GM23338 (cell line): ENCODE measurements at regions not wholly inside any gene's neighbourhood (a gene's known extent, or its start where the extent isn't known, plus 50 kb on each side); places are given as distances from the start of the nearest gene placed in this dataset.
"Not testable (repeated sequence)": the region's sequence is repeated elsewhere in the genome, so short reads cannot be mapped to it uniquely, and the experiment has no call there.

Source experiments
- ATAC-seq: fragments of 200-7000 bp; cut with Tn5 transposase; 3 replicates; pipeline ENCODE4 v1.9.1; 2020
- DNase-seq: peaks from one replicate; pipeline ENCODE4 v3.0.0-alpha.2; 2015; ENCODE audit warnings: low spot score
- H2AFZ ChIP-seq: fragments of 200-600 bp; sonication (generic); 2 replicates; pipeline ENCODE4 v1.8.0; 2016; ENCODE audit warnings: antibody characterized with exemption, mild to moderate bottlenecking, moderate library complexity
- H3F3A ChIP-seq: fragments of 200-600 bp; sonication (generic); replicated peaks from 2 replicates; pipeline ENCODE4 v1.8.0; 2017; ENCODE audit warnings: antibody characterized with exemption, mixed run types, low read depth
- H3K27ac ChIP-seq: fragments of 200-600 bp; sonication (generic); 2 replicates; pipeline ENCODE4 v1.6.1; 2016; ENCODE audit warnings: low read depth
- H3K27me3 ChIP-seq: fragments of 200-600 bp; sonication (generic); 2 replicates; pipeline ENCODE4 v1.8.0; 2016; ENCODE audit warnings: mild to moderate bottlenecking, mixed run types, moderate library complexity; ENCODE audit not compliant: insufficient read depth
- H3K36me3 ChIP-seq: fragments of 200-600 bp; sonication (generic); 2 replicates; pipeline ENCODE4 v1.8.0; 2016; ENCODE audit warnings: mild to moderate bottlenecking; ENCODE audit not compliant: insufficient read depth
- H3K4me1 ChIP-seq: fragments of 200-600 bp; sonication (generic); 2 replicates; pipeline ENCODE4 v1.8.0; 2016; ENCODE audit warnings: mild to moderate bottlenecking, moderate library complexity; ENCODE audit not compliant: insufficient read depth
- H3K4me2 ChIP-seq: fragments of 200-600 bp; sonication (generic); 2 replicates; pipeline ENCODE4 v1.7.1; 2017; ENCODE audit warnings: mixed run types
- H3K4me3 ChIP-seq: fragments of 200-600 bp; sonication (generic); 2 replicates; pipeline ENCODE4 v1.6.1; 2016; ENCODE audit warnings: mixed run types
- H3K79me2 ChIP-seq: fragments of 200-600 bp; sonication (generic); replicated peaks from 2 replicates; pipeline ENCODE4 v1.8.0; 2017; ENCODE audit warnings: mild to moderate bottlenecking; ENCODE audit not compliant: insufficient read depth
- H3K9me2 ChIP-seq: fragments of 200-600 bp; sonication (generic); 2 replicates; pipeline ENCODE4 v1.8.0; 2017; ENCODE audit not compliant: insufficient read depth
- H4K20me1 ChIP-seq: fragments of 200-600 bp; sonication (generic); replicated peaks from 2 replicates; pipeline ENCODE4 v1.8.0; 2017; ENCODE audit warnings: mild to moderate bottlenecking; ENCODE audit not compliant: insufficient read depth
- H3K27ac Mint-ChIP-seq: 2 replicates; pipeline ENCODE4 v1.8.0; 2020; ENCODE audit warnings: inconsistent platforms, mild to moderate bottlenecking, moderate library complexity, mixed read lengths
- H3K27me3 Mint-ChIP-seq: 3 replicates; pipeline ENCODE4 v1.8.0; 2022; ENCODE audit warnings: low read depth, mild to moderate bottlenecking, moderate library complexity, mixed read lengths, inconsistent platforms; ENCODE audit not compliant: insufficient read depth, poor library complexity
- H3K36me3 Mint-ChIP-seq: 3 replicates; pipeline ENCODE4 v1.8.0; 2021; ENCODE audit warnings: low read depth, mild to moderate bottlenecking, inconsistent platforms, moderate library complexity, mixed read lengths
- H3K4me1 Mint-ChIP-seq: 3 replicates; pipeline ENCODE4 v1.8.0; 2020; ENCODE audit warnings: mild to moderate bottlenecking, inconsistent platforms, mixed read lengths
- H3K4me3 Mint-ChIP-seq: 3 replicates; pipeline ENCODE4 v1.8.0; 2021; ENCODE audit warnings: moderate library complexity, mild to moderate bottlenecking, inconsistent platforms, mixed read lengths
- H3K9me3 Mint-ChIP-seq: 3 replicates; pipeline ENCODE4 v1.8.0; 2020; ENCODE audit warnings: moderate library complexity, mild to moderate bottlenecking, inconsistent platforms, mixed read lengths
- EZH2phosphoT487 ChIP-seq: fragments of 200-600 bp; sonication (generic); IDR thresholded peaks from one replicate; pipeline ENCODE4 v1.8.1; 2018; ENCODE audit warnings: antibody characterized with exemption; ENCODE audit not compliant: unreplicated experiment
- JUNB ChIP-seq: IDR thresholded peaks from one replicate; pipeline ENCODE4 v1.6.1; 2016; ENCODE audit warnings: antibody characterized with exemption; ENCODE audit not compliant: unreplicated experiment
- NANOG ChIP-seq: IDR thresholded peaks from 2 replicates; pipeline ENCODE4 v1.6.1; 2016; ENCODE audit warnings: antibody characterized with exemption, borderline replicate concordance
- POLR2AphosphoS5 ChIP-seq: IDR thresholded peaks from 2 replicates; pipeline ENCODE4 v1.6.1; 2016; ENCODE audit warnings: antibody characterized with exemption, low read depth
- ZNF114 ChIP-seq: fragments of 250-450 bp; sonication (Bioruptor Pico); IDR thresholded peaks from 2 replicates; pipeline ENCODE4 v1.5.0; 2020; ENCODE audit warnings: mild to moderate bottlenecking, moderate library complexity
- ZNF331 ChIP-seq: fragments of 250-450 bp; sonication (Bioruptor Pico); IDR thresholded peaks from 2 replicates; pipeline ENCODE4 v1.5.0; 2020; ENCODE audit warnings: low read depth, mild to moderate bottlenecking, moderate library complexity
- TF ChIP-seq, protein P1 (sequence below): fragments of 250-450 bp; sonication (Bioruptor Pico); IDR thresholded peaks from 2 replicates; pipeline ENCODE4 v1.5.0; 2020; ENCODE audit warnings: mild to moderate bottlenecking, moderate library complexity
- TF ChIP-seq, protein P2 (sequence below): IDR thresholded peaks from 2 replicates; pipeline ENCODE4 v1.6.1; 2016; ENCODE audit warnings: antibody characterized with exemption
- TF ChIP-seq, protein P3 (sequence below): IDR thresholded peaks from one replicate; pipeline ENCODE4 v1.6.1; 2018; ENCODE audit warnings: antibody characterized with exemption; ENCODE audit not compliant: unreplicated experiment

DNA sequence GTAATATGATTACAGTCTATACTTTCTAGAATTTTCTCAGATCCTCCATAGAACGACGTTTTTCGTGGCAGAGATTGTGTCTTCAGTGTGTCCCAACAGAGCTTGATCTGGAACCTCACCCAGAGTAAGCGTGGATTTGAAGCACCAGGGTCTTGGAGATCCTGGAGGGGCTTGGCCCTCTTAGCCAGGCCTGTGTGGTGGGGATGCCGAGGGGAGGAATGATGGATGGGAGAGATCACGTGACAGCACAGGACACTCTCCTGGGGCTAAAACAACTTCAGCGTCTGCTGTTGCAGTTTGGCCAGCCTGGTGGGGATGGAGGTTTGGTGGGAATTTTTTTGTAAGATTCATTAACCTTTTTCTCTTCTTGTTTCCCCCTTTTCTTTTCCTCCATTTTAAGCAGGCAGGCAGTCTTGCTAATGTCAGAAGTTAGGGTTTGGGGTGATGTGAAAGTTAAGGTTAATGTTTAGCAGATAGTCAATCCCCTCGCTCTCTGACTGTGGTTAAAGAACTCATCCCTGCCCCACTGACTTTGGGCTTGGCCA lies 100.7 kb upstream of the SULF2 start (continued):
- TF ChIP-seq, protein P1, sequence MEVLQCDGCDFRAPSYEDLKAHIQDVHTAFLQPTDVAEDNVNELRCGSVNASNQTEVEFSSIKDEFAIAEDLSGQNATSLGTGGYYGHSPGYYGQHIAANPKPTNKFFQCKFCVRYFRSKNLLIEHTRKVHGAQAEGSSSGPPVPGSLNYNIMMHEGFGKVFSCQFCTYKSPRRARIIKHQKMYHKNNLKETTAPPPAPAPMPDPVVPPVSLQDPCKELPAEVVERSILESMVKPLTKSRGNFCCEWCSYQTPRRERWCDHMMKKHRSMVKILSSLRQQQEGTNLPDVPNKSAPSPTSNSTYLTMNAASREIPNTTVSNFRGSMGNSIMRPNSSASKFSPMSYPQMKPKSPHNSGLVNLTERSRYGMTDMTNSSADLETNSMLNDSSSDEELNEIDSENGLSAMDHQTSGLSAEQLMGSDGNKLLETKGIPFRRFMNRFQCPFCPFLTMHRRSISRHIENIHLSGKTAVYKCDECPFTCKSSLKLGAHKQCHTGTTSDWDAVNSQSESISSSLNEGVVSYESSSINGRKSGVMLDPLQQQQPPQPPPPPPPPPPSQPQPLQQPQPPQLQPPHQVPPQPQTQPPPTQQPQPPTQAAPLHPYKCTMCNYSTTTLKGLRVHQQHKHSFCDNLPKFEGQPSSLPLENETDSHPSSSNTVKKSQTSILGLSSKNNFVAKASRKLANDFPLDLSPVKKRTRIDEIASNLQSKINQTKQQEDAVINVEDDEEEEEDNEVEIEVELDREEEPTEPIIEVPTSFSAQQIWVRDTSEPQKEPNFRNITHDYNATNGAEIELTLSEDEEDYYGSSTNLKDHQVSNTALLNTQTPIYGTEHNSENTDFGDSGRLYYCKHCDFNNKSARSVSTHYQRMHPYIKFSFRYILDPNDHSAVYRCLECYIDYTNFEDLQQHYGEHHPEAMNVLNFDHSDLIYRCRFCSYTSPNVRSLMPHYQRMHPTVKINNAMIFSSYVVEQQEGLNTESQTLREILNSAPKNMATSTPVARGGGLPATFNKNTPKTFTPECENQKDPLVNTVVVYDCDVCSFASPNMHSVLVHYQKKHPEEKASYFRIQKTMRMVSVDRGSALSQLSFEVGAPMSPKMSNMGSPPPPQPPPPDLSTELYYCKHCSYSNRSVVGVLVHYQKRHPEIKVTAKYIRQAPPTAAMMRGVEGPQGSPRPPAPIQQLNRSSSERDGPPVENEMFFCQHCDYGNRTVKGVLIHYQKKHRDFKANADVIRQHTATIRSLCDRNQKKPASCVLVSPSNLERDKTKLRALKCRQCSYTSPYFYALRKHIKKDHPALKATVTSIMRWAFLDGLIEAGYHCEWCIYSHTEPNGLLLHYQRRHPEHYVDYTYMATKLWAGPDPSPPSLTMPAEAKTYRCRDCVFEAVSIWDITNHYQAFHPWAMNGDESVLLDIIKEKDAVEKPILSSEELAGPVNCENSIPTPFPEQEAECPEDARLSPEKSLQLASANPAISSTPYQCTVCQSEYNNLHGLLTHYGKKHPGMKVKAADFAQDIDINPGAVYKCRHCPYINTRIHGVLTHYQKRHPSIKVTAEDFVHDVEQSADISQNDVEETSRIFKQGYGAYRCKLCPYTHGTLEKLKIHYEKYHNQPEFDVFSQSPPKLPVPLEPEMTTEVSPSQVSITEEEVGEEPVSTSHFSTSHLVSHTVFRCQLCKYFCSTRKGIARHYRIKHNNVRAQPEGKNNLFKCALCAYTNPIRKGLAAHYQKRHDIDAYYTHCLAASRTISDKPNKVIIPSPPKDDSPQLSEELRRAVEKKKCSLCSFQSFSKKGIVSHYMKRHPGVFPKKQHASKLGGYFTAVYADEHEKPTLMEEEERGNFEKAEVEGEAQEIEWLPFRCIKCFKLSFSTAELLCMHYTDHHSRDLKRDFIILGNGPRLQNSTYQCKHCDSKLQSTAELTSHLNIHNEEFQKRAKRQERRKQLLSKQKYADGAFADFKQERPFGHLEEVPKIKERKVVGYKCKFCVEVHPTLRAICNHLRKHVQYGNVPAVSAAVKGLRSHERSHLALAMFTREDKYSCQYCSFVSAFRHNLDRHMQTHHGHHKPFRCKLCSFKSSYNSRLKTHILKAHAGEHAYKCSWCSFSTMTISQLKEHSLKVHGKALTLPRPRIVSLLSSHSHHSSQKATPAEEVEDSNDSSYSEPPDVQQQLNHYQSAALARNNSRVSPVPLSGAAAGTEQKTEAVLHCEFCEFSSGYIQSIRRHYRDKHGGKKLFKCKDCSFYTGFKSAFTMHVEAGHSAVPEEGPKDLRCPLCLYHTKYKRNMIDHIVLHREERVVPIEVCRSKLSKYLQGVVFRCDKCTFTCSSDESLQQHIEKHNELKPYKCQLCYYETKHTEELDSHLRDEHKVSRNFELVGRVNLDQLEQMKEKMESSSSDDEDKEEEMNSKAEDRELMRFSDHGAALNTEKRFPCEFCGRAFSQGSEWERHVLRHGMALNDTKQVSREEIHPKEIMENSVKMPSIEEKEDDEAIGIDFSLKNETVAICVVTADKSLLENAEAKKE = no peak
- TF ChIP-seq, protein P2, sequence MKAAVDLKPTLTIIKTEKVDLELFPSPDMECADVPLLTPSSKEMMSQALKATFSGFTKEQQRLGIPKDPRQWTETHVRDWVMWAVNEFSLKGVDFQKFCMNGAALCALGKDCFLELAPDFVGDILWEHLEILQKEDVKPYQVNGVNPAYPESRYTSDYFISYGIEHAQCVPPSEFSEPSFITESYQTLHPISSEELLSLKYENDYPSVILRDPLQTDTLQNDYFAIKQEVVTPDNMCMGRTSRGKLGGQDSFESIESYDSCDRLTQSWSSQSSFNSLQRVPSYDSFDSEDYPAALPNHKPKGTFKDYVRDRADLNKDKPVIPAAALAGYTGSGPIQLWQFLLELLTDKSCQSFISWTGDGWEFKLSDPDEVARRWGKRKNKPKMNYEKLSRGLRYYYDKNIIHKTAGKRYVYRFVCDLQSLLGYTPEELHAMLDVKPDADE = no peak
- TF ChIP-seq ZNF331 (CRISPR knock-in tag) (no peak), EZH2phosphoT487 (no peak), ZNF114 (CRISPR knock-in tag) (no peak), JUNB (no peak), NANOG (no peak), POLR2AphosphoS5 (no peak)
- TF ChIP-seq, protein P3, sequence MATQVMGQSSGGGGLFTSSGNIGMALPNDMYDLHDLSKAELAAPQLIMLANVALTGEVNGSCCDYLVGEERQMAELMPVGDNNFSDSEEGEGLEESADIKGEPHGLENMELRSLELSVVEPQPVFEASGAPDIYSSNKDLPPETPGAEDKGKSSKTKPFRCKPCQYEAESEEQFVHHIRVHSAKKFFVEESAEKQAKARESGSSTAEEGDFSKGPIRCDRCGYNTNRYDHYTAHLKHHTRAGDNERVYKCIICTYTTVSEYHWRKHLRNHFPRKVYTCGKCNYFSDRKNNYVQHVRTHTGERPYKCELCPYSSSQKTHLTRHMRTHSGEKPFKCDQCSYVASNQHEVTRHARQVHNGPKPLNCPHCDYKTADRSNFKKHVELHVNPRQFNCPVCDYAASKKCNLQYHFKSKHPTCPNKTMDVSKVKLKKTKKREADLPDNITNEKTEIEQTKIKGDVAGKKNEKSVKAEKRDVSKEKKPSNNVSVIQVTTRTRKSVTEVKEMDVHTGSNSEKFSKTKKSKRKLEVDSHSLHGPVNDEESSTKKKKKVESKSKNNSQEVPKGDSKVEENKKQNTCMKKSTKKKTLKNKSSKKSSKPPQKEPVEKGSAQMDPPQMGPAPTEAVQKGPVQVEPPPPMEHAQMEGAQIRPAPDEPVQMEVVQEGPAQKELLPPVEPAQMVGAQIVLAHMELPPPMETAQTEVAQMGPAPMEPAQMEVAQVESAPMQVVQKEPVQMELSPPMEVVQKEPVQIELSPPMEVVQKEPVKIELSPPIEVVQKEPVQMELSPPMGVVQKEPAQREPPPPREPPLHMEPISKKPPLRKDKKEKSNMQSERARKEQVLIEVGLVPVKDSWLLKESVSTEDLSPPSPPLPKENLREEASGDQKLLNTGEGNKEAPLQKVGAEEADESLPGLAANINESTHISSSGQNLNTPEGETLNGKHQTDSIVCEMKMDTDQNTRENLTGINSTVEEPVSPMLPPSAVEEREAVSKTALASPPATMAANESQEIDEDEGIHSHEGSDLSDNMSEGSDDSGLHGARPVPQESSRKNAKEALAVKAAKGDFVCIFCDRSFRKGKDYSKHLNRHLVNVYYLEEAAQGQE = no peak

DNA sequence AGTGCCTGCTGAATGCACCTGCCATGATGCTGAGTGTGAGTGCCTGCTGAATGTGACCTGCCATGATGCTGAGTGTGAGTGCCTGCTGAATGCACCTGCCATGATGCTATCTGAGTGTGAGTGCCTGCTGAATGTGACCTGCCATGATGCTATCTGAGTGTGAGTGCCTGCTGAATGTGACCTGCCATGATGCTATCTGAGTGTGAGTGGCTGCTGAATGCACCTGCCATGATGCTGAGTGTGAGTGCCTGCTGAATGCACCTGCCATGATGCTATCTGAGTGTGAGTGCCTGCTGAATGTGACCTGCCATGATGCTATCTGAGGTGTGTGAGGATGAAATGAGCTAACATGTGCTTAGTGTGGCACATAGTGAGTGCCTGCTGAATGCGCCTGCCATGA lies 98.7 kb upstream of the SULF2 start:
- H3K36me3 ChIP-seq, H2AFZ ChIP-seq, H3K4me2 ChIP-seq, H3K27me3 Mint-ChIP-seq, H3K9me3 Mint-ChIP-seq, H4K20me1 ChIP-seq, H3K4me3 ChIP-seq, H3K4me1 ChIP-seq, H3K79me2 ChIP-seq, H3K27ac Mint-ChIP-seq, H3F3A ChIP-seq, DNase-seq, H3K27me3 ChIP-seq, H3K4me3 Mint-ChIP-seq, H3K27ac ChIP-seq, H3K9me2 ChIP-seq, ATAC-seq, H3K4me1 Mint-ChIP-seq, H3K36me3 Mint-ChIP-seq: not testable (repeated sequence)
